CD4-positive, alpha-beta memory T cell (primary cell): ENCODE measurements at regions not wholly inside any gene's neighbourhood (a gene's known extent, or its start where the extent isn't known, plus 50 kb on each side); places are given as distances from the start of the nearest gene placed in this dataset.
"Not testable (repeated sequence)": the region's sequence is repeated elsewhere in the genome, so short reads cannot be mapped to it uniquely, and the experiment has no call there.

ENCODE experiments used
- CTCF ChIA-PET: fragments of 350-600 bp; sonication (Branson Sonifier 250); formaldehyde crosslinking; loops from one replicate; lab custom pipeline; 2021; ENCODE audit warnings: inconsistent platforms; ENCODE audit not compliant: partially characterized antibody; lab: Charles Lee
- POLR2A ChIA-PET: fragments of 350-600 bp; sonication (Branson Sonifier 250); formaldehyde crosslinking; loops from one replicate; lab custom pipeline; 2021; ENCODE audit not compliant: partially characterized antibody; lab: Charles Lee
- DNase-seq, 5 donors: peaks; one replicate each; pipeline versions ENCODE4 v3.0.0 to v3.0.0-alpha.2; 2020 to 2022; ENCODE audit warnings: mixed read lengths in 1 of 5
- H3K27ac ChIP-seq: one replicate; pipeline ENCODE4 v1.7.0; 2013; ENCODE audit warnings: low read depth, low read length
- H3K27me3 ChIP-seq: 2 replicates; pipeline ENCODE4 v1.7.0; 2013; ENCODE audit warnings: mild to moderate bottlenecking, low read length, moderate library complexity; ENCODE audit not compliant: insufficient read depth
- H3K36me3 ChIP-seq: 2 replicates; pipeline ENCODE4 v1.7.0; 2013; ENCODE audit warnings: mild to moderate bottlenecking, low read length, moderate library complexity; ENCODE audit not compliant: insufficient read depth
- H3K4me1 ChIP-seq: 2 replicates; pipeline ENCODE4 v1.7.0; 2013; ENCODE audit warnings: mild to moderate bottlenecking, low read length, moderate library complexity; ENCODE audit not compliant: insufficient read depth
- H3K4me3 ChIP-seq, 2 donors: one replicate each; pipeline ENCODE4 v1.7.0; 2013; ENCODE audit warnings: low read length in 2 of 2, mild to moderate bottlenecking in 1 of 2
- H3K9me3 ChIP-seq, 2 donors: one replicate each; pipeline ENCODE4 v1.7.0; 2013; ENCODE audit warnings: low read length in 2 of 2, control low read depth in 1 of 2; ENCODE audit not compliant: control insufficient read depth in 1 of 2
- H3K27ac Mint-ChIP-seq, 7 donors: one replicate each; pipeline ENCODE4 v1.8.0; 2020 to 2021; ENCODE audit warnings: mixed read lengths in 7 of 7, mild to moderate bottlenecking in 6 of 7, inconsistent platforms in 3 of 7, moderate library complexity in 3 of 7
- H3K27me3 Mint-ChIP-seq, 2 donors: one replicate each; pipeline ENCODE4 v1.8.0; 2020 to 2021; ENCODE audit warnings: mixed read lengths in 2 of 2
- H3K36me3 Mint-ChIP-seq, 2 donors: one replicate each; pipeline ENCODE4 v1.8.0; 2020 to 2021; ENCODE audit warnings: mixed read lengths in 2 of 2, inconsistent platforms in 1 of 2, mild to moderate bottlenecking in 1 of 2
- H3K4me1 Mint-ChIP-seq, 4 donors: one replicate each; pipeline ENCODE4 v1.8.0; 2020 to 2021; ENCODE audit warnings: mixed read lengths in 4 of 4, mild to moderate bottlenecking in 1 of 4
- H3K4me3 Mint-ChIP-seq, 8 donors: one replicate each; pipeline ENCODE4 v1.8.0; 2020 to 2021; ENCODE audit warnings: mixed read lengths in 8 of 8, mild to moderate bottlenecking in 7 of 8, moderate library complexity in 6 of 8, inconsistent platforms in 3 of 8
- H3K9me3 Mint-ChIP-seq, 8 donors: one replicate each; pipeline ENCODE4 v1.8.0; 2020 to 2021; ENCODE audit warnings: mixed read lengths in 8 of 8, mild to moderate bottlenecking in 5 of 8, inconsistent platforms in 3 of 8, moderate library complexity in 1 of 8
- intact Hi-C: fragments of 100-400 bp; cut with micrococcal nuclease; formaldehyde crosslinking; loops from one replicate; pipeline ENCODE4 v1.15.1; 2023

DNA sequence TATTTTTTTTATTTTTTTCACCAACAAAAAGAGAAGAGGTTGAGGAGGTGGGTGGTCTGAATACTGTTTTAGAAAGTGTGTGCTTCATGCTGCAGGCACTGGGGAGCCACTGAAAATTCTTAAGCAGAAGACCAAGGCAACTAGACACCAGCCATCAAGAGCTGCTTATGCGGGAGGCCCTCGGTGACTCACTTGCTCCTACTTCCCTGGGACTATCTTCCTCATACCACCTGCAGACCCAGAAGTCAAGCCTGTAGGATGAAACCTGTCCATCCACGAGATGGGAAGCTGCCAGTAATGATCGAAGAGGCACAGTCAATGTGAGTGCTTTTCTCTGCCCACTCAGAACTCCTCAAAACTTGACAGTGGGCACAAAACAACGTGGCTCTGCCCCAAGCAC lies 125.8 kb upstream of the SLC44A1 start:
- H3K27ac Mint-ChIP-seq: no peak overlapping the region
- no peaks in the 10 kb centered on the region for H3K36me3 Mint-ChIP-seq
- no peak overlapping the region for H3K4me3 Mint-ChIP-seq
- Histone ChIP-seq H3K9me3 (no peaks in the 10 kb centered on the region), H3K4me1 (peaks cover 30% of the 10 kb centered on the region), H3K27ac (no peak overlapping the region), H3K36me3 (no peaks in the 10 kb centered on the region), H3K27me3 (no peaks in the 10 kb centered on the region), H3K4me3 (no peak overlapping the region)
- DNase-seq: no peak
- ChIA-PET POLR2A (interaction anchor here (0.8 kb wide), 1 partner anchor 9 kb away, joined by 3 read pairs; no protein-coding TSS in a partner anchor), CTCF (interaction anchor here (0.9 to 1.0 kb wide), 2 partner anchors 256 to 336 kb away, joined by 3 read pairs; no protein-coding TSS in a partner anchor)
- intact Hi-C loops: no loop called here
- H3K9me3 Mint-ChIP-seq: no peaks in the 10 kb centered on the region
- H3K27me3 Mint-ChIP-seq: no peaks in the 10 kb centered on the region
- peaks cover 23 to 29% (median 27%) of the 10 kb centered on the region in 4 donors for H3K4me1 Mint-ChIP-seq

DNA sequence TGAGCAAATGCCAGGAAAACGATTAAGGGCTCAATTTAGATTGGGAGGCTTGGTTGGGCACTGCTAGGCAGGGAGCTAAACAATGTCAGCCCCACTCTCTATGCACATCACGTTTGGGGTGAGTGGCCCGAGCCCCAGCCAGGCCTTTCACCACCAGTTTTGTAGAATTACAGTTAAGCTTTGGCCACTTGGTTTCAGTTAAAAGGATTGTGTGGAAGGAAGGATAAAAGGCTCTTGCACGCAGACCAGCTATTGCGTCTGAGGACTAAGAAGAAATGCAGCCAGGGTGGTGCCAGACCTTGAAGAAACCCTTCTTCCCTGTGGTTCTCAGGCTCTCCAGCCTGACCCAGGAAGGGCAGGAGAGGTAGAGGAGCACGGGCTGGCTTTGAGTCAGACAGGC lies 125.3 kb upstream of the SLC44A1 start:
- Mint-ChIP-seq H3K27ac (no peak overlapping the region), H3K9me3 (no peaks in the 10 kb centered on the region), H3K27me3 (no peaks in the 10 kb centered on the region), H3K4me1 (peaks cover 18 to 24% (median 21%) of the 10 kb centered on the region in 4 donors), H3K4me3 (no peak overlapping the region), H3K36me3 (no peaks in the 10 kb centered on the region)
- Histone ChIP-seq H3K27ac (no peak overlapping the region), H3K4me1 (peaks cover 25% of the 10 kb centered on the region), H3K9me3 (no peaks in the 10 kb centered on the region), H3K27me3 (no peaks in the 10 kb centered on the region), H3K36me3 (no peaks in the 10 kb centered on the region), H3K4me3 (no peak overlapping the region)
- ChIA-PET CTCF (interaction anchor here (0.9 to 1.0 kb wide), 2 partner anchors 256 to 336 kb away, joined by 3 read pairs; no protein-coding TSS in a partner anchor), POLR2A (no interaction called here)
- intact Hi-C loops: no loop called here
- DNase-seq: no peak

DNA sequence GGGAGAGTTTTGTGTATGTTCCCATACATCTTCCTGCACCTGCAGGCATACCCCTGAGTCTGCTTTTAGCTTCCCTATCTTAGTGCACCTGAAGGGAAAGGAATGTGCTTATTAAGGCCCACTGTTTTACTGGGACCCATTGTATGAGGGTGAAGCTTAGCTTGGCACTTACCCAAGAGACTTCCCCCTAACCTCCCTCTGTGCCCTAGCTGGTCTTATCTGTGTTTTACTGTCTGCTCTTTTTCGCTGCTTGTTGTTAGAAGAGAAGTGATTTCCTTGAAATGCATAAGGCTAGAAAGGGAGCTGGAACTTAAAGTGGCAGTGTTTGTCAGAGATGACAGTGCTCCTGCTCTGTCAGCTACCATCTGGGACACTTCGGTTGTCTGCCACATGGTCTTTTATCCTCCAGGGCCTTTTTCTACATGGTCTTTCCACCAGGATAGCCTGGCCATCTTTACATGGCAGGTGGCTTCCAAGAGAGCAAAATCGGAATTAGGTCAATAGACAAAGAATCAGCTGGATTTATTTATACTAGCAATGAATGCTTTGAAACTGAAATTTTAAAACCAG lies 122.5 kb upstream of the SLC44A1 start:
- Histone ChIP-seq H3K4me3 (no peak overlapping the region), H3K27me3 (no peaks in the 10 kb centered on the region), H3K9me3 (no peaks in the 10 kb centered on the region), H3K36me3 (no peaks in the 10 kb centered on the region), H3K4me1 (peaks cover 15% of the 10 kb centered on the region), H3K27ac (no peak overlapping the region)
- ChIA-PET CTCF (interaction anchor here (0.8 kb wide), 1 partner anchor 293 kb away, joined by 3 read pairs; no protein-coding TSS in a partner anchor), POLR2A (no interaction called here)
- no peaks in the 10 kb centered on the region for H3K27me3 Mint-ChIP-seq
- intact Hi-C loops: loop anchor here (10.0 kb wide), 1 partner anchor 157 kb away; no protein-coding TSS in a partner anchor
- H3K4me3 Mint-ChIP-seq: no peak overlapping the region
- no peaks in the 10 kb centered on the region for H3K9me3 Mint-ChIP-seq
- peaks cover 10 to 13% (median 12%) of the 10 kb centered on the region in 4 donors for H3K4me1 Mint-ChIP-seq
- H3K27ac Mint-ChIP-seq: no peak overlapping the region
- no peak for DNase-seq
- H3K36me3 Mint-ChIP-seq: no peaks in the 10 kb centered on the region

DNA sequence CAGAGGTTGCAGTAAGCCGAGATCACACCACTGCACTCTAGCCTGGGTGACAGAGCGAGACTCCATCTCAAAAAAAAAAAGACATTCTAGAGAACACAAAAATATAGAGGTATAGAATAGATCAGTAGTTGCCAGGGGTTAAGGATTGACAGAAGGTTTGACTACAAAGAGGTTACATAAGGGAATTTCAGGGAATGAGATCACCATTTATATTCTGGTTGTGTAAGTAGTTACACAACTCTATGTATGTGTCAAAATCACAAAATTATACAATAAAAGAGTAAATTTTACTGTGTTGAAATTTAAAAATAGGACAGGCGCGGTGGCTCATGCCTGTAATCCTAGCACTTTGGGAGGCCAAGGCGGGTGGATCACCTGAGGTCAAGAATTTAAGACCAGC lies 119.9 kb upstream of the SLC44A1 start:
- H3K27me3 ChIP-seq, H3K27ac ChIP-seq, POLR2A ChIA-PET, H3K4me3 ChIP-seq, H3K36me3 Mint-ChIP-seq, CTCF ChIA-PET, H3K36me3 ChIP-seq, DNase-seq, H3K9me3 ChIP-seq, H3K27me3 Mint-ChIP-seq, H3K9me3 Mint-ChIP-seq, H3K4me3 Mint-ChIP-seq: not testable (repeated sequence)
- Mint-ChIP-seq H3K4me1 (peaks cover 32 to 40% (median 35%) of the 10 kb centered on the region in 4 donors), H3K27ac (peak overlapping the region in 1 of 7 donors; percentile 19)
- peaks cover 42% of the 10 kb centered on the region for H3K4me1 ChIP-seq
- intact Hi-C loops: loop anchor here (10.0 kb wide), 1 partner anchor 160 kb away; no protein-coding TSS in a partner anchor

GRCh38 chr9:105126226-105126625 lies 118.2 kb upstream of the SLC44A1 start:
- ChIA-PET CTCF (interaction anchor here (1.0 kb wide), 2 partner anchors 138 to 263 kb away, joined by 3 to 4 read pairs; no protein-coding TSS in a partner anchor), POLR2A (interaction anchor here (0.9 kb wide), 2 partner anchors 118 to 135 kb away, joined by 3 to 4 read pairs; partner anchors contain the start of gene SLC44A1)
- peaks cover 0 to 1% of the 10 kb centered on the region in 2 donors for H3K27me3 Mint-ChIP-seq
- Histone ChIP-seq H3K27ac (no peak overlapping the region), H3K9me3 (no peaks in the 10 kb centered on the region), H3K27me3 (no peaks in the 10 kb centered on the region), H3K4me3 (no peak overlapping the region), H3K36me3 (no peaks in the 10 kb centered on the region), H3K4me1 (peaks cover 47% of the 10 kb centered on the region)
- intact Hi-C loops: loop anchor here (2.0 to 10.0 kb wide), 3 partner anchors 135 to 1034 kb away; partner anchors contain the start of gene SMC2
- peaks cover 38 to 51% (median 46%) of the 10 kb centered on the region in 4 donors for H3K4me1 Mint-ChIP-seq
- peak overlapping the region in 3 of 7 donors; percentile 42 to 53 (median 46) for H3K27ac Mint-ChIP-seq
- H3K4me3 Mint-ChIP-seq: peak overlapping the region in 3 of 8 donors; percentile 1 to 51 (median 41)
- no peak for DNase-seq
- peaks cover 0 to 3% (median 0%) of the 10 kb centered on the region in 8 donors for H3K9me3 Mint-ChIP-seq
- H3K36me3 Mint-ChIP-seq: no peaks in the 10 kb centered on the region

DNA sequence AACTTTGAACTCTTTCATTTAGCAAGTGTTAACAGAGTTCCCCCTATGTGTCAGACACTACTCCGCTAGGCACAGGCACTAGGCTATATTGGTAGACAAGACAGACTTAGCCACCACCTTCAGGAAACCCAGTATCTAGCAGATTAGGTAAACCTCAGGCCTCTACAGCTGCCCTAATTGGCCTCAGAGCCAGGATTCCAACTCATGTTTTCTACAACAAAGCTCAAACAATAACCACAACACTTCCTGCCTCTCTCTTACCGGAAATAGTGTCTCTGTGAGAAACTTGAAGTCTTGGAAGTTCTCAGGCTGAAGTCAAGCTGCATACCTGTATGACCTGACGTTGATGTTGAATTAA lies 116.6 kb upstream of the SLC44A1 start:
- Histone ChIP-seq H3K4me1 (peaks cover 47% of the 10 kb centered on the region), H3K9me3 (no peaks in the 10 kb centered on the region), H3K27me3 (no peaks in the 10 kb centered on the region), H3K4me3 (no peak overlapping the region), H3K27ac (no peak overlapping the region), H3K36me3 (no peaks in the 10 kb centered on the region)
- peak; percentile 84 to 91 (median 89) for DNase-seq
- H3K36me3 Mint-ChIP-seq: no peaks in the 10 kb centered on the region
- peaks cover 40 to 63% (median 53%) of the 10 kb centered on the region in 4 donors for H3K4me1 Mint-ChIP-seq
- H3K4me3 Mint-ChIP-seq: peak overlapping the region in 7 of 8 donors; percentile 33 to 81 (median 75)
- ChIA-PET CTCF (interaction anchor here (0.8 to 1.2 kb wide), 6 partner anchors 11 to 265 kb away, joined by 3 to 5 read pairs (median 3); no protein-coding TSS in a partner anchor), POLR2A (interaction anchor here (0.7 to 1.9 kb wide), 7 partner anchors 9 to 160 kb away, joined by 3 to 13 read pairs (median 4); partner anchors contain the start of gene SLC44A1)
- intact Hi-C loops: loop anchor here (1.0 to 10.0 kb wide), 7 partner anchors 13 to 1036 kb away; partner anchors contain the start of genes SLC44A1 and SMC2
- peak overlapping the region; percentile 26 to 92 (median 83) for H3K27ac Mint-ChIP-seq
- peaks cover 0 to 1% of the 10 kb centered on the region in 2 donors for H3K27me3 Mint-ChIP-seq
- peaks cover 0 to 3% (median 0%) of the 10 kb centered on the region in 8 donors for H3K9me3 Mint-ChIP-seq
